Glutamatergic neuron (in vitro differentiated cells): ENCODE measurements at regions not wholly inside any gene's neighbourhood (a gene's known extent, or its start where the extent isn't known, plus 50 kb on each side); places are given as distances from the start of the nearest gene placed in this dataset.

ENCODE experiments used
- DNase-seq: peaks from one replicate; pipeline ENCODE4 v3.0.0; 2022
- H3K27ac Mint-ChIP-seq: one replicate; pipeline ENCODE4 v1.8.0; 2020; ENCODE audit warnings: mild to moderate bottlenecking, mixed read lengths, inconsistent platforms; ENCODE audit not compliant: unreplicated experiment
- H3K27me3 Mint-ChIP-seq: one replicate; pipeline ENCODE4 v1.8.0; 2020; ENCODE audit warnings: mild to moderate bottlenecking, moderate library complexity, mixed read lengths, inconsistent platforms; ENCODE audit not compliant: unreplicated experiment
- H3K36me3 Mint-ChIP-seq: one replicate; pipeline ENCODE4 v1.8.0; 2020; ENCODE audit warnings: mild to moderate bottlenecking, mixed read lengths, inconsistent platforms; ENCODE audit not compliant: unreplicated experiment
- H3K4me1 Mint-ChIP-seq: one replicate; pipeline ENCODE4 v1.8.0; 2020; ENCODE audit warnings: mild to moderate bottlenecking, low read depth, mixed read lengths, inconsistent platforms; ENCODE audit not compliant: unreplicated experiment
- H3K4me3 Mint-ChIP-seq: one replicate; pipeline ENCODE4 v1.8.0; 2020; ENCODE audit warnings: mild to moderate bottlenecking, mixed read lengths, inconsistent platforms; ENCODE audit not compliant: unreplicated experiment
- H3K9me3 Mint-ChIP-seq: one replicate; pipeline ENCODE4 v1.8.0; 2020; ENCODE audit warnings: mild to moderate bottlenecking, moderate library complexity, mixed read lengths, inconsistent platforms; ENCODE audit not compliant: unreplicated experiment
- CTCF ChIP-seq: fragments of 200-600 bp; sonication (generic); IDR thresholded peaks from one replicate; pipeline ENCODE4 v1.5.0; 2021; ENCODE audit not compliant: partially characterized antibody, unreplicated experiment

DNA sequence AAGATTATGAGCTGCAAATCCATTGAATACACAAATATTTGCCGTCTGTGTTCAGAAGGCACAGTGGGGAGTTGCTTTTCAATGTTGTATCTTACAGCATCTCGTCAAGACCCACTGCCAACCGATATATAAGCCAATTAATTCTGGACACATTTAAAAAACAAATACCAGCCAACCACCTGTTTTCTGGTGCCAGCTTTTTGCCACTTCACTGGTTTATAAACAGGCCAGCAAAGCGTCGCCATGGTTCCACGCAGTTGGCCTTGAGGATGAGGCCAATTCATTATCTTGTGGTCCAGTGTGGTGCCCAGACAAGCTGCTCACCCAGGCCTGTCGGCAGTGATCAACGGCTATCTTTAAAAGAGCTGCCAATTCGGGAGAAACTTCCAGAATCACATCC is 321.0 kb downstream of the TCERG1L start:
- DNase-seq: no peak
- no peaks in the 10 kb centered on the region for H3K27me3 Mint-ChIP-seq
- no peak for TF ChIP-seq CTCF
- peaks cover 4% of the 10 kb centered on the region for H3K9me3 Mint-ChIP-seq
- H3K4me3 Mint-ChIP-seq: no peak overlapping the region
- H3K27ac Mint-ChIP-seq: no peak overlapping the region
- peaks cover 5% of the 10 kb centered on the region for H3K36me3 Mint-ChIP-seq
- no peaks in the 10 kb centered on the region for H3K4me1 Mint-ChIP-seq

GRCh38 chr10:130992802-130993523 is 318.6 kb downstream of the TCERG1L start:
- H3K27ac Mint-ChIP-seq: no peak overlapping the region
- no peaks in the 10 kb centered on the region for H3K4me1 Mint-ChIP-seq
- peaks cover 2% of the 10 kb centered on the region for H3K27me3 Mint-ChIP-seq
- no peak overlapping the region for H3K4me3 Mint-ChIP-seq
- H3K9me3 Mint-ChIP-seq: peaks cover 6% of the 10 kb centered on the region
- TF ChIP-seq CTCF: no peak
- H3K36me3 Mint-ChIP-seq: peaks cover 12% of the 10 kb centered on the region
- DNase-seq: no peak

DNA sequence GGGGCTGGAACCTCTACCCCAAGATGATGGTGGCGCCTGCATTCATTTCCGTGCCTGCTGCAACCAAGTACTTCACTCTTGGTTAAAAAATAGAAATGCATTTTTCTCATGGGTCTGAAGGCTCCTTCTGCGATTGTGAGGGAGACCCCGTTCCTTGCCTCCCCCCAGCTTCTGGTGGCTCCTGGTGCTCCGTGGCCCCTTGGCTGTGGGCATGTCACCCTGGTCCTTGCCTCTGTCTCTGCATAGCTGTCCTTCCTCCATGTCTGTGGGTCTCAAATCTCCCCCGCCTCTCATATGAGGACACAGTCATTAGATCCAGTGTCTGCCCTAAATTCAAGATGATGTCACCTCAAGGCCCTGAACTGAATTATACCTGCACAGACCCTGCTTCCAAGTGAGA is 317.9 kb downstream of the TCERG1L start:
- DNase-seq: no peak
- peaks cover 2% of the 10 kb centered on the region for H3K27me3 Mint-ChIP-seq
- no peaks in the 10 kb centered on the region for H3K4me1 Mint-ChIP-seq
- H3K27ac Mint-ChIP-seq: no peak overlapping the region
- peaks cover 6% of the 10 kb centered on the region for H3K9me3 Mint-ChIP-seq
- H3K4me3 Mint-ChIP-seq: no peak overlapping the region
- H3K36me3 Mint-ChIP-seq: peaks cover 12% of the 10 kb centered on the region
- no peak for TF ChIP-seq CTCF

DNA sequence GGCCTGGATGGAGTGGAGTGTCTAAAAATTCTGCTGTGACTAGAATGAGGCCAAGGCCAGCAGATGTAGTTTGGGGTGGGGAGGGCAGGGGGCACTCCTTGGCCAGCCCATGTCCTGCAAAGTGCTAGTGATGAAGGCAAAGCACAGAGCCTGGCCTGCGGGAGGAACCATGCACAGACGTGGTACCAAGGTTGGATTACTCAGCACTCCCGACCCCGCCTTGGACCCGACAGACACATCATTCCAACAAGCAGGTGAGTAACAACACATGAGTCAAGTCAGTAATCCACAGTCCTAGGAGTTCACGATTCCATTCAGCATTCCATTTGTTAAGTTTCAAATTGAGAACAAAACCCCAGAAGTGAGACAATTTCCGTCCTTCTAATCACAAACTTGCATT is 317.3 kb downstream of the TCERG1L start:
- Mint-ChIP-seq H3K4me3 (no peak overlapping the region), H3K9me3 (peaks cover 6% of the 10 kb centered on the region), H3K27me3 (peaks cover 2% of the 10 kb centered on the region), H3K4me1 (no peaks in the 10 kb centered on the region), H3K27ac (no peak overlapping the region), H3K36me3 (peaks cover 12% of the 10 kb centered on the region)
- no peak for DNase-seq
- no peak for TF ChIP-seq CTCF

- Mint-ChIP-seq H3K27ac (no peak overlapping the region), H3K27me3 (peaks cover 2% of the 10 kb centered on the region), H3K4me3 (no peak overlapping the region), H3K36me3 (peaks cover 11% of the 10 kb centered on the region), H3K4me1 (no peaks in the 10 kb centered on the region), H3K9me3 (peaks cover 5% of the 10 kb centered on the region)
- no peak for TF ChIP-seq CTCF
- no peak for DNase-seq
Measured at GRCh38 chr10:130994845-130995244, 316.7 kb downstream of the TCERG1L start.
